ELF-1 (cell line): ENCODE measurements at regions not wholly inside any gene's neighbourhood (a gene's known extent, or its start where the extent isn't known, plus 50 kb on each side); places are given as distances from the start of the nearest gene placed in this dataset.
"Not testable (repeated sequence)": the region's sequence is repeated elsewhere in the genome, so short reads cannot be mapped to it uniquely, and the experiment has no call there.

ENCODE experiments used
- DNase-seq: peaks from one replicate; pipeline ENCODE4 v3.0.0-alpha.2; 2016; ENCODE audit warnings: low read depth, low spot score

GRCh38 chr4:52511825-52512224, 147.3 kb downstream of the USP46 start:
- DNase-seq: no peak

GRCh38 chr4:52512291-52512690, 146.8 kb downstream of the USP46 start:
- DNase-seq: no peak

GRCh38 chr4:52522093-52522492, 137.0 kb downstream of the USP46 start:
- DNase-seq: not testable (repeated sequence)

- no peak for DNase-seq
Observed at GRCh38 chr4:52529983-52530382, 129.1 kb downstream of the USP46 start.

- DNase-seq: no peak
Observed at GRCh38 chr4:52535793-52536192, 123.3 kb downstream of the USP46 start.
